H9 (cell line): ENCODE measurements at regions not wholly inside any gene's neighbourhood (a gene's known extent, or its start where the extent isn't known, plus 50 kb on each side); places are given as distances from the start of the nearest gene placed in this dataset.
A peak's percentile ranks its signal among the peaks of the same experiment; 100 is the strongest.

Source experiments
- DNase-seq: peaks from one replicate; pipeline ENCODE4 v3.0.0-alpha.2; 2017
- H2AFZ ChIP-seq: one replicate; pipeline ENCODE4 v1.6.1; 2013; ENCODE audit warnings: mild to moderate bottlenecking, low read length, control low read depth, moderate library complexity
- H2AK5ac ChIP-seq: 2 replicates; pipeline ENCODE4 v1.6.1; 2013; ENCODE audit warnings: low read length, control low read depth, mixed read lengths; ENCODE audit not compliant: insufficient read length
- H2BK120ac ChIP-seq: one replicate; pipeline ENCODE4 v1.6.1; 2013; ENCODE audit warnings: low read depth, mild to moderate bottlenecking, low read length, control low read depth, inconsistent platforms; ENCODE audit not compliant: poor library complexity, severe bottlenecking
- H2BK12ac ChIP-seq: 2 replicates; pipeline ENCODE4 v1.6.1; 2013; ENCODE audit warnings: low read length, control low read depth, mixed read lengths, low read depth; ENCODE audit not compliant: insufficient read length
- H2BK15ac ChIP-seq: 2 replicates; pipeline ENCODE4 v1.6.1; 2013; ENCODE audit warnings: low read depth, low read length, control low read depth
- H2BK20ac ChIP-seq: one replicate; pipeline ENCODE4 v1.6.1; 2013; ENCODE audit warnings: low read depth, mild to moderate bottlenecking, low read length, control low read depth, inconsistent platforms; ENCODE audit not compliant: poor library complexity, severe bottlenecking
- H2BK5ac ChIP-seq: 2 replicates; pipeline ENCODE4 v1.6.1; 2013; ENCODE audit warnings: low read length, control low read depth, mixed read lengths; ENCODE audit not compliant: insufficient read length
- H3K14ac ChIP-seq: 2 replicates; pipeline ENCODE4 v1.6.1; 2013; ENCODE audit warnings: low read length, control low read depth; ENCODE audit not compliant: insufficient read depth
- H3K18ac ChIP-seq: 2 replicates; pipeline ENCODE4 v1.6.1; 2013; ENCODE audit warnings: low read depth, mild to moderate bottlenecking, mixed read lengths, low read length, control low read depth; ENCODE audit not compliant: insufficient read length
- H3K23ac ChIP-seq: 2 replicates; pipeline ENCODE4 v1.6.1; 2013; ENCODE audit warnings: low read length, control low read depth, mixed read lengths, low read depth; ENCODE audit not compliant: insufficient read length
- H3K23me2 ChIP-seq: 2 replicates; pipeline ENCODE4 v1.6.1; 2013; ENCODE audit warnings: low read depth, mild to moderate bottlenecking, mixed read lengths, low read length, control low read depth; ENCODE audit not compliant: insufficient read length, poor library complexity, severe bottlenecking
- H3K27ac ChIP-seq: 2 replicates; pipeline ENCODE4 v1.5.1; 2013; ENCODE audit warnings: low read length, control low read depth, mixed read lengths, low read depth; ENCODE audit not compliant: insufficient read length
- H3K27me3 ChIP-seq: 2 replicates; pipeline ENCODE4 v1.6.1; 2013; ENCODE audit warnings: low read length, control low read depth, inconsistent platforms; ENCODE audit not compliant: insufficient read depth
- H3K4ac ChIP-seq: 2 replicates; pipeline ENCODE4 v1.6.1; 2013; ENCODE audit warnings: low read depth, mild to moderate bottlenecking, control low read depth, inconsistent platforms, low read length, moderate library complexity
- H3K4me1 ChIP-seq: 2 replicates; pipeline ENCODE4 v1.6.1; 2013; ENCODE audit warnings: low read length, control low read depth, inconsistent platforms; ENCODE audit not compliant: insufficient read depth
- H3K4me2 ChIP-seq: 2 replicates; pipeline ENCODE4 v1.6.1; 2013; ENCODE audit warnings: low read length, control low read depth, mixed read lengths; ENCODE audit not compliant: insufficient read length, insufficient read depth
- H3K56ac ChIP-seq: 2 replicates; pipeline ENCODE4 v1.6.1; 2013; ENCODE audit warnings: low read depth, mild to moderate bottlenecking, mixed read lengths, low read length, control low read depth; ENCODE audit not compliant: insufficient read length
- H3K79me1 ChIP-seq: 2 replicates; pipeline ENCODE4 v1.6.1; 2013; ENCODE audit warnings: low read depth, mild to moderate bottlenecking, moderate library complexity, low read length, control low read depth, inconsistent platforms; ENCODE audit not compliant: insufficient read depth, poor library complexity, severe bottlenecking
- H3K79me2 ChIP-seq: 2 replicates; pipeline ENCODE4 v1.6.1; 2013; ENCODE audit warnings: low read length, control low read depth, inconsistent platforms; ENCODE audit not compliant: insufficient read depth
- H3K9ac ChIP-seq: 2 replicates; pipeline ENCODE4 v1.6.1; 2013; ENCODE audit warnings: low read length, control low read depth, mixed read lengths; ENCODE audit not compliant: insufficient read length; ENCODE audit errors: extremely low read depth
- H3K9me3 ChIP-seq: one replicate; pipeline ENCODE4 v1.6.1; 2013; ENCODE audit warnings: low read depth, low read length, inconsistent platforms; ENCODE audit not compliant: control insufficient read depth
- H3T11ph ChIP-seq: one replicate; pipeline ENCODE4 v1.6.1; 2013; ENCODE audit warnings: mild to moderate bottlenecking, low read length, control low read depth, inconsistent platforms
- H4K20me1 ChIP-seq: one replicate; pipeline ENCODE4 v1.6.1; 2013; ENCODE audit not compliant: control insufficient read depth, insufficient read length, insufficient read depth
- H4K5ac ChIP-seq: 2 replicates; pipeline ENCODE4 v1.6.1; 2013; ENCODE audit warnings: low read depth, mild to moderate bottlenecking, mixed read lengths, low read length, control low read depth; ENCODE audit not compliant: insufficient read length
- H4K8ac ChIP-seq: replicated peaks from 2 replicates; pipeline ENCODE4 v1.6.1; 2013; ENCODE audit warnings: low read length, control low read depth, mixed read lengths, low read depth; ENCODE audit not compliant: insufficient read length
- H4K91ac ChIP-seq: 2 replicates; pipeline ENCODE4 v1.6.1; 2013; ENCODE audit warnings: low read depth, mild to moderate bottlenecking, moderate library complexity, mixed read lengths, low read length, control low read depth; ENCODE audit not compliant: insufficient read length
- H3K27ac Mint-ChIP-seq, 3 experiments: 2 replicates in 2 of 3; 3 replicates in 1 of 3; pipeline ENCODE4 v1.8.0; 2020 to 2021; ENCODE audit warnings: mixed read lengths in 3 of 3, mild to moderate bottlenecking in 1 of 3, moderate library complexity in 1 of 3
- H3K27me3 Mint-ChIP-seq: 2 replicates; pipeline ENCODE4 v1.8.0; 2021; ENCODE audit warnings: low read depth, mild to moderate bottlenecking, moderate library complexity, mixed read lengths
- H3K36me3 Mint-ChIP-seq, 3 experiments: 2 replicates in 2 of 3; 3 replicates in 1 of 3; pipeline ENCODE4 v1.8.0; 2020 to 2021; ENCODE audit warnings: low read depth in 3 of 3, mixed read lengths in 3 of 3; ENCODE audit not compliant: insufficient read depth in 1 of 3
- H3K4me1 Mint-ChIP-seq, 2 experiments: 2 replicates each; pipeline ENCODE4 v1.8.0; 2020; ENCODE audit warnings: mixed read lengths in 2 of 2
- H3K4me3 Mint-ChIP-seq, 2 experiments: 2 replicates in 1 of 2; 3 replicates in 1 of 2; pipeline ENCODE4 v1.8.0; 2020 to 2021; ENCODE audit warnings: mild to moderate bottlenecking in 2 of 2, mixed read lengths in 2 of 2, moderate library complexity in 1 of 2
- H3K9me3 Mint-ChIP-seq, 2 experiments: 2 replicates in 1 of 2; 3 replicates in 1 of 2; pipeline ENCODE4 v1.8.0; 2020; ENCODE audit warnings: mild to moderate bottlenecking in 2 of 2, mixed read lengths in 2 of 2, moderate library complexity in 1 of 2
- CTCF ChIP-seq: fragments of 200-600 bp; sonication (generic); conservative IDR thresholded peaks from 3 replicates; pipeline ENCODE4 v1.8.0; 2021; ENCODE audit warnings: antibody characterized with exemption, mild to moderate bottlenecking
- WGBS: extraction: QIAGEN DNeasy Blood & Tissue Kit; methylation state at CpG from one replicate; pipeline ENCODE4 v1.1.7; 2013; ENCODE audit warnings: missing lambda C conversion rate, low lambda C conversion rate, mixed read lengths; ENCODE audit not compliant: insufficient read length; ENCODE audit errors: extremely low coverage; 5-methylcytosine and 5-hydroxymethylcytosine counted together

GRCh38 chr2:239464166-239465016 is 63.6 kb upstream of the HDAC4 start:
- Mint-ChIP-seq H3K4me1 (no peaks in the 10 kb centered on the region), H3K27ac (no peak overlapping the region; a peak in 1 of 7 replicates), H3K27me3 (no peaks in the 10 kb centered on the region), H3K36me3 (no peaks in the 10 kb centered on the region), H3K9me3 (peaks cover 4% of the 10 kb centered on the region in 2 experiments; a peak in 4 of 5 replicates), H3K4me3 (no peak overlapping the region)
- H2BK5ac ChIP-seq = no peak overlapping the region
- no peak overlapping the region for H4K8ac ChIP-seq
- no peaks in the 10 kb centered on the region for H3K23me2 ChIP-seq
- H4K91ac ChIP-seq = no peak overlapping the region
- H3K4ac ChIP-seq = no peak overlapping the region
- H3K23ac ChIP-seq = no peak overlapping the region
- H3K27me3 ChIP-seq = no peaks in the 10 kb centered on the region
- no peak overlapping the region for H4K5ac ChIP-seq
- H2BK20ac ChIP-seq = no peak overlapping the region
- H3K27ac ChIP-seq = no peak overlapping the region
- H3K9ac ChIP-seq = no peak overlapping the region
- no peaks in the 10 kb centered on the region for H3K79me1 ChIP-seq
- H3K4me1 ChIP-seq = no peaks in the 10 kb centered on the region
- H2BK120ac ChIP-seq = no peak overlapping the region
- TF ChIP-seq CTCF = no peak
- H3K79me2 ChIP-seq = no peaks in the 10 kb centered on the region; the same call in 1 of the 2 replicates
- no peak overlapping the region for H2BK15ac ChIP-seq
- peak; percentile 19 for DNase-seq
- no peak overlapping the region for H2BK12ac ChIP-seq
- no peak overlapping the region for H2AFZ ChIP-seq
- peaks cover 3% of the 10 kb centered on the region for H4K20me1 ChIP-seq
- no peak overlapping the region for H3T11ph ChIP-seq
- no peaks in the 10 kb centered on the region for H3K9me3 ChIP-seq
- H2AK5ac ChIP-seq = no peak overlapping the region
- no CpG with 5 or more reads among the region's 21 CpGs for WGBS
- no peak overlapping the region for H3K56ac ChIP-seq
- H3K4me2 ChIP-seq = no peak overlapping the region
- no peak overlapping the region for H3K18ac ChIP-seq
- no peak overlapping the region for H3K14ac ChIP-seq
